ENCODE measurements at regions not wholly inside any gene's neighbourhood (a gene's known extent, or its start where the extent isn't known, plus 50 kb on each side); places are given as distances from the start of the nearest gene placed in this dataset.

GRCh38 chr5:158285698-158286097, 426.8 kb upstream of the CLINT1 start:
- no peak for DNase-seq

- DNase-seq: no peak
Observed at GRCh38 chr5:158284242-158284641, 425.3 kb upstream of the CLINT1 start.

GRCh38 chr5:158283397-158283796, 424.5 kb upstream of the CLINT1 start:
- no peak for DNase-seq

DNA sequence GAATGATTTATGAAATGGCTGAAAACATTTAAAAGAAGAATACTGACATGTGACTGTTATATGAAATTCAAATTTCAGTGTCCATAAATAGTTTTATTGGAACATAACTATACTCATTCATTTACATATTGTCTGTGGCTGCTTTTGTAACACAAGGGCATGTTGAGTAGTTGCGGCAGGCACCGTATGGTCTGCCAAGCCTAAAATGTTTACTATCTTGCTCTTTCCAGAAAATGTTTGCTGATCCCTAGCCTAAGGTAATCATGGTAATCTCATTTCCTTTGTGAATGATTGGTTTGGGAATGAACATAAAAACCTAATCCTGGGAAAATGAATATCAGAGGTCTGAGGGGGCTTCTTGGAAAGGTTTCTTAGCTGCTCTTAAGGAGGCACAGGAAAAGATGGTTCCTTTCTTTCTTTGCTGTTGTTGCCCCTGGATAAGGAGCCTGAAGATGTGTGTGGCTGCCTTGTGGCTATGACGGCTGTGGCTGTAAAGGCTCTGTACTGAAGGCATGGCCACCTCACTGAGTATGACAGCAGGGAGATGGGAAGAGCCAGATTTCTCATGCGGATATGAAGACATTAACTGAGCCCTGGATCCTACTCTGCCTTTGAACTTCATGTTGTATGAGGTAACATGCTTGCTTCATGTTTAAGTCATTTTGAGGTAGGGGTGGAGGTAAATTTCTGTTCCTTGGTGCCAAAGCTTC, 419.4 kb upstream of the CLINT1 start:
- DNase-seq: no peak

DNA sequence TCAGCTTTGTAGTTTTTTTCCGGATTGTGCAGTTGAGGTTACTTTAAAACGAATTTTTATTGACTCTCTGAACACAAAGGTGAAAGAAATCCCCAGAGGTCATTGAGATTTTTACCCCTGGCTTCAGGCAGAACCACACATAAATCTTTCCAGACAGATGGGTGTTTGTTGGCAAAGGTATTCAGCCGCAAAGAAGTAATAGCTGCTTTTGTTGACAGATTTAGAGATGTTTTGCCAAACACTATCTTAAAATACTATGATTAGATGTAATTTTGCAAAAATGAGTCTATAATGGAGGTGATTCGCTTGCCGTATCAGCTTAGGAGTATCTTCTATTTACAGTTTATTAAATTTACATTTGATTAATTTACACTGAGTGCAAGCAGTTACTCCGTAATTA, 418.3 kb upstream of the CLINT1 start:
- no peak for DNase-seq

DNA sequence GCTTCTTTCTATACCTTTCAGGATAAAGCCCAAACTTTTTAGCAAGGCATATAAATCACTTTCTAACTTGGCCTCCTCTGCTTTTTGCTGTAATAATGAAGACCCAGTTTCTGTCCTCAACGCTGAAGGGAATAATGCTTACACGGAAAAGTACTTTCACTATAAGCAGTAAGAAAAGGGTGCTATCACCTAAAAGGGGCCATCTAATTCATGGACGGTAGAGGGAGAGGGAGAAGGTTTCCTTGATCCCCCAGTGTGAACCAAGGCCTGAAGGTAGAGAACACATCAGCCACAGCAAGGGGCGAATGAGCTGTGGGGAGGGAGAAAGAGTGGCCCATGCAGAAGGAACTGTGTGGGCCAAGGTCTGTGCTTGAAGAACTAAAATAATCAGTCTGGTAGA, 417.7 kb upstream of the CLINT1 start:
- DNase-seq: no peak

- DNase-seq: no peak
Observed at GRCh38 chr5:158275511-158275910, 416.6 kb upstream of the CLINT1 start.

DNA sequence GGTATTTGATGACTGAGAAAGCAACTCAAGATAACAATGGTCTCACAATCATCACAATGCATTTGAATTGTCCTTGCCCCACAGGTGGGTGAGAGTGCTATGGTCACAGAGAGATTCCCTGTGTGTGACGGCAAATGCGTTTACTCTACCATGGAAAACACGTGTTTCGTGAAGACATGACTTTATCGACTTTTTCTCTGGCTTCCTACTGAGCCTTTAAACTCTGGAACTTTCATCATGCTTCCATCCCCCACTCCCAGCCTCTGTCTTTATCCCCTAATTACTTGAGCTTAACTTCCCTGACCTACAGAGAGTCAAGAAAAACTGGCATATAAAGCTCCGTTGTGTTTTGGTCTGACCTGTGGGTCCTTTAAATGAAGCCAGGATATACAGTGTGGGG, 414.1 kb upstream of the CLINT1 start:
- no peak for DNase-seq

DNA sequence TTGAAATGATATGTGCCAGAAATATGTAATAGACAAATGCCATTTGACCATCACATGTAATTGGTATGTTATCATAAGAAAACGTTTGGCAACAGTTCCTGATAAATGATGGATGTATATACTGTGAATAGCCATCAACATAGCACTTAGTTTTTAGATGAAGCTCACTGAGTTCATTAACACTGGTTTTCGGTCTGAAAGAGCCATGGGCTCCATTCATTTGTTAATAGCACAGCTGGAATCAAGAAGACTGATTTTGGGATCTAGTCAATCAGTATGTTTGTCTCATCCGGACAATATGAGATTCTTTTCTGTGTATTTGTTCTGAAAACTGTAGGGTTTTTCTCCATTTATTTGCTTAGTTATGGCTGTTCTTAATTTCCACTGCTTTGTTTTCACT, 413.5 kb upstream of the CLINT1 start:
- DNase-seq: no peak

- no peak for DNase-seq
Observed at GRCh38 chr5:158270996-158271554, 412.1 kb upstream of the CLINT1 start.

GRCh38 chr5:158268286-158268685, 409.3 kb upstream of the CLINT1 start:
- no peak for DNase-seq

GRCh38 chr5:158267228-158267627, 408.3 kb upstream of the CLINT1 start:
- DNase-seq: no peak

DNA sequence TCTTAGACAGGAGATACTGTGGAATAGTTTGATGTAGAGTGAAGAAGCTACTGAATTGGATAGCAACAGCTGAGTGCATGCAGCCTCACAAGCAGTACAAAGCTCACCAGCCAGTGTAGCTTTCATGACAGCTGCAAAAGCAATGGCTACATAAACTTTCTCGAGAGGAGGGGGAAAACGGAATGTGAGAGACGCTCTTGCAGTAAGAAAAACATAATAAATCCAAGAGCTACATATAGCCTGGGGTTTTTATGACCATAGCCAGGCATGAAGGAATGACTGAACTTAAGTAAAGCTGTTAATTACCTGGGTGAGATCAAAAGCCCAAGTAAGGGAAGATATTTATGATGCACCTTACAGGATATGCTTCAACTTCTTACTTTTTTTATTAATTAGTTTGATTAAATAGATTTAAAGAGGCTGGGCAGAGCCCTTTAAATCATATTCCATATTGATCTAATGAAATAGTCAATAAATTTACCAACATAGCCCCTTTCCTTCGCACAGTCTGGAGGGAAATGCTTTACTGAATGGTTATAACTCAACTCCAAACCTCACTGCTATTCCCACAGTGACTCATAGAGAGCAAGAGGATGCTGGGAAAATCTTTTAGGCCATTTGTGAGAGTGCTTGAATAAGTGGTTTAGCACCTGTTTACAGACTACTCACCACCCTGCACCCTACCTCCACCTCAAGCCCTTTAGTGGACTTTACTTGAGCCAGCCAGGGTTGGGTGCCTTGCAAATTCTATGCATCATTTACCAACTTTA, 407.2 kb upstream of the CLINT1 start:
- no peak for DNase-seq

DNA sequence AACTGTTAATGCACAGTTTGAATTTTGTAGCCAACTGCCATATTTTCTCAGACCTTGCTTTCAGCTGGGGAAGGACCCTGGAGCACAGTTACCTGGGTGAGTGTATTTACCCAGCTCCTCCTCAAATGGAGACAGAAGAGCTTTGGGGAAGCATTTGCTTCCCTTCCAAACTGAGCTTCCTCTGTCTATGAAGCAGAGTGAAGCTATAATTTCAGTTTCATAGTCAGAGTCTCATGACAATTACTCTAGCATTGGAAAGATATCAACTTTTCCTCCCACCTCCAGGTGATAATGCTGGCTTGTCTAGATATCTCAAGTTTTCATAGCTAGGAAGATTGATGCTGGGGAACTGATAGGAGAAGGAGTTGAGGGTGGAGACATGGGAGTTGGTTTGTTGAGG, 406.4 kb upstream of the CLINT1 start:
- DNase-seq: no peak

- DNase-seq: no peak
Observed at GRCh38 chr5:158264264-158264663, 405.3 kb upstream of the CLINT1 start.

GRCh38 chr5:158261674-158262367, 402.9 kb upstream of the CLINT1 start:
- no peak for DNase-seq

- no peak for DNase-seq
Observed at GRCh38 chr5:158256096-158256495, 397.2 kb upstream of the CLINT1 start.

- no peak for DNase-seq
Observed at GRCh38 chr5:158255609-158256008, 396.7 kb upstream of the CLINT1 start.

- no peak for DNase-seq
Observed at GRCh38 chr5:158246661-158247060, 387.7 kb upstream of the CLINT1 start.

- DNase-seq: no peak
Observed at GRCh38 chr5:158245513-158245912, 386.6 kb upstream of the CLINT1 start.

DNA sequence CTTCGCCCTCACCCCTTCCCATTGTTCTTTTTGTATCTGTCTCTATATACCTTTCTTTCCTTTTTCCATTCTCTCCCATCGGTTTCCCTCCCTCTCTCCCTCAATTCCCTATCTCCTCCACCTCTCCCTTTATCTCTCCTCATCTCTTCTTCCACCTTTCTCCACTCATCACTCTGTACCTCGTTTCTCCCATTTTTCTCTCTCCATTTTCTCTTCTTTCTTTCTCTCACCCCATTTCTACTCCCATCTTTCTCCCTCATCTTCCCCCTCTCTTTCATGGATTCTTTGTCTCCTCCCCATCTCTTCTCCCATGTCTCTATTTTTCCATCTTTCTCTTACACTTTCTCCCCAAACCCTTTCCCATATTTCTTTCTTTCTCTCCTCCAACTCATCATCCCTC, 385.9 kb upstream of the CLINT1 start:
- DNase-seq: no peak

DNA sequence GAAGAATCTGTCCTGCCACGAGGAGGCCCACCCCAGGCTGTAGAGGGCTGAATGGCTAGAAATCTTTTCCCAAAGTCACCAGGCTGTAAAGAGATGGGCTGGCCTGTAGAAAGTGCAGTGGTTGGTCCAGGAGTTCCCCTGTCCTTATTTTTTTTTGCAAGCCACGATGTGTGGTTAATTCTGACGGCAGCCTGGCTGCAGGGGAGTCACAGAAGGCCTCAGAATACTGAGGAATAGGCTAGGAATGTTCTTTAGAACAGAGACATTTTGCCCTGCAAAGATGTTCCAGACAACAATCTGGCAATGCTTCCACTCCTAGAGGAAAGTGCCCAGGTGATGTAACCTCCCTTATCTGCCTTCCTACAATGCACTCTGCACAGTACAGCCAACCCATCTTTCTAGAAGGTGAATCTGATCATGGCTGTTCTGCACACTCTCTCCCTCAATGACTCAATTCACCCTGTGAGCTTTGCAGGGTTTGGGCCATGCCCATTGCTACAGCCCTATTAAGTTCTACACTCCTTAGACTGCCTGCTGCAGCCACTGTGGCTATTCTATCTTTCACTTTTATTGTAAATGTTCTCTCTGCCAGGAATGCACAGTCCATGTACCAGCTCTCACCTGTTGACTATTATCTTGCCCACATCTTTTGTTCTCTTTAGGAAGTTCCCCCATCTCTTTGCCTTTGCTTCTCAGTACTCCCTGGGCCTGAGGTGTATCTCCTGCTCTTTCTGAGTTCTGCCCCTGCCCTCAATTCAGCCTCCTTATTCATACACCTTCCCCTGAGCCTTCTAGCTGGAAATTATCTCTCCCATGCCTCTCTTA, 377.8 kb upstream of the CLINT1 start:
- no peak for DNase-seq

- DNase-seq: no peak
Observed at GRCh38 chr5:158235159-158235547, 376.2 kb upstream of the CLINT1 start.
